HG03139 (cell line): ENCODE measurements at regions not wholly inside any gene's neighbourhood (a gene's known extent, or its start where the extent isn't known, plus 50 kb on each side); places are given as distances from the start of the nearest gene placed in this dataset.

ENCODE experiments used
- ATAC-seq: cut with Tn5 transposase; IDR thresholded peaks from one replicate; pipeline ENCODE4 v1.9.1; 2021; ENCODE audit not compliant: unreplicated experiment

GRCh38 chr7:20932785-20933527 is 146.3 kb upstream of the SP8 start:
- ATAC-seq, result no peak

GRCh38 chr7:20945451-20945850 is 158.8 kb upstream of the SP8 start:
- ATAC-seq, result no peak

- no peak for ATAC-seq
Measured at GRCh38 chr7:20952916-20953315, 166.2 kb upstream of the SP8 start.

GRCh38 chr7:20954711-20955619 is 168.3 kb upstream of the SP8 start:
- ATAC-seq, result no peak

GRCh38 chr7:20958572-20958971 is 171.9 kb upstream of the SP8 start:
- ATAC-seq, result no peak

GRCh38 chr7:20959281-20959680 is 172.6 kb upstream of the SP8 start:
- no peak for ATAC-seq

GRCh38 chr7:20963556-20964280 is 177.0 kb upstream of the SP8 start:
- no peak for ATAC-seq

GRCh38 chr7:20964281-20964918 is 177.7 kb upstream of the SP8 start:
- no peak for ATAC-seq

GRCh38 chr7:20971219-20971618 is 184.5 kb upstream of the SP8 start:
- no peak for ATAC-seq

- no peak for ATAC-seq
Measured at GRCh38 chr7:20980232-20980631, 193.5 kb upstream of the SP8 start.

GRCh38 chr7:20980668-20981264 is 194.1 kb upstream of the SP8 start:
- ATAC-seq, result no peak

GRCh38 chr7:20988340-20988739 is 201.7 kb upstream of the SP8 start:
- ATAC-seq, result no peak

GRCh38 chr7:20991544-20991943 is 204.9 kb upstream of the SP8 start:
- ATAC-seq, result no peak

- ATAC-seq, result no peak
Measured at GRCh38 chr7:20993693-20994092, 207.0 kb upstream of the SP8 start.

- ATAC-seq, result no peak
Measured at GRCh38 chr7:20998309-20998708, 211.6 kb upstream of the SP8 start.

GRCh38 chr7:21011153-21011552 is 224.5 kb upstream of the SP8 start:
- no peak for ATAC-seq

- no peak for ATAC-seq
Measured at GRCh38 chr7:21013765-21014539, 227.3 kb upstream of the SP8 start.

GRCh38 chr7:21020667-21021066 is 234.0 kb upstream of the SP8 start:
- no peak for ATAC-seq

GRCh38 chr7:21023841-21024484 is 237.3 kb upstream of the SP8 start:
- no peak for ATAC-seq
